ENCODE measurements at regions not wholly inside any gene's neighbourhood (a gene's known extent, or its start where the extent isn't known, plus 50 kb on each side); places are given as distances from the start of the nearest gene placed in this dataset.

DNA sequence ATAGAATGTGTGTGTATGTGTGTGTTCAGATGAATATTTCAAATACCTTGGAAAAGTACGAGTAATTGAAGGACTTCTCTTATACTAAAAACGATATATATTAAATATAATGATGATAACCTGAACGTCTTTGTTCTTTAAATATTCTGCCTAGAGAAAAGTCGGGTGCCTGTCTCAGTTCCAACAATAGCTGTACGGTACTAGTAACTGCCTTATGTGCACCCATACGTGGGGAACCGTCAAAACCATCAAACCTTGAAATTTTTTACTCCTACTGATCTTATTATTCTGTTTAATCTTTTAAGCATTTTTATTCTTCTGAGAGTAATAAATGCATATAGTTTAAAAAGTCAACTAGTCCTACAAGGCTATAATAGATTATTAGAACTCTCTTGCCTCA, 1045.7 kb downstream of the C4orf33 start:
- TF ChIP-seq, protein P1, sequence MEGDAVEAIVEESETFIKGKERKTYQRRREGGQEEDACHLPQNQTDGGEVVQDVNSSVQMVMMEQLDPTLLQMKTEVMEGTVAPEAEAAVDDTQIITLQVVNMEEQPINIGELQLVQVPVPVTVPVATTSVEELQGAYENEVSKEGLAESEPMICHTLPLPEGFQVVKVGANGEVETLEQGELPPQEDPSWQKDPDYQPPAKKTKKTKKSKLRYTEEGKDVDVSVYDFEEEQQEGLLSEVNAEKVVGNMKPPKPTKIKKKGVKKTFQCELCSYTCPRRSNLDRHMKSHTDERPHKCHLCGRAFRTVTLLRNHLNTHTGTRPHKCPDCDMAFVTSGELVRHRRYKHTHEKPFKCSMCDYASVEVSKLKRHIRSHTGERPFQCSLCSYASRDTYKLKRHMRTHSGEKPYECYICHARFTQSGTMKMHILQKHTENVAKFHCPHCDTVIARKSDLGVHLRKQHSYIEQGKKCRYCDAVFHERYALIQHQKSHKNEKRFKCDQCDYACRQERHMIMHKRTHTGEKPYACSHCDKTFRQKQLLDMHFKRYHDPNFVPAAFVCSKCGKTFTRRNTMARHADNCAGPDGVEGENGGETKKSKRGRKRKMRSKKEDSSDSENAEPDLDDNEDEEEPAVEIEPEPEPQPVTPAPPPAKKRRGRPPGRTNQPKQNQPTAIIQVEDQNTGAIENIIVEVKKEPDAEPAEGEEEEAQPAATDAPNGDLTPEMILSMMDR (IDR thresholded peaks at IDR 0.05; ENCODE audit: low read length, missing control alignments) = no peak
- DNase-seq (ENCODE audit: low read depth) = no peak
- H3K4me3 ChIP-seq (replicated peaks; ENCODE audit: low read depth, low read length) = no peak overlapping the region

DNA sequence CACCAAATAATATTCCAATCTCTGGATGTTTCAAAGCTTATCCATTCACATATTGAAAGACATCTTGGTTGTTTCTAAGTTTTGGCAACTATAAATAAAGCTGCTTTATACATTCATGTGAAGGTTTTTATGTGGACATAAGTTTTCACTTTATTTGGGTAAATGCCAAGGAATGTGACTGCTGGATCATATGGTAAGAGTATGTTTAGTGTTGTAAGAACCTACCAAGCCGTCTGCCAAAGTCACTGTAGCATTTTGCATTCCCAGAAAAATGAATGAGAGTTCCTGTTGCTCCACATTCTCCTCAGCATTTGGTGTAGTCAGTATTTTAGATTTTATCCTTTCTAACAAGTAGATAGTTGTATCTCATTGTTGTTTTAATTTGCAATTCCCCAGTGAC, 1047.7 kb downstream of the C4orf33 start:
- TF ChIP-seq, protein P1 (IDR thresholded peaks at IDR 0.05; ENCODE audit: low read length, missing control alignments) = no peak
- H3K4me3 ChIP-seq (replicated peaks; ENCODE audit: low read depth, low read length) = no peak overlapping the region
- peak; percentile 0 for DNase-seq (ENCODE audit: low read depth)

DNA sequence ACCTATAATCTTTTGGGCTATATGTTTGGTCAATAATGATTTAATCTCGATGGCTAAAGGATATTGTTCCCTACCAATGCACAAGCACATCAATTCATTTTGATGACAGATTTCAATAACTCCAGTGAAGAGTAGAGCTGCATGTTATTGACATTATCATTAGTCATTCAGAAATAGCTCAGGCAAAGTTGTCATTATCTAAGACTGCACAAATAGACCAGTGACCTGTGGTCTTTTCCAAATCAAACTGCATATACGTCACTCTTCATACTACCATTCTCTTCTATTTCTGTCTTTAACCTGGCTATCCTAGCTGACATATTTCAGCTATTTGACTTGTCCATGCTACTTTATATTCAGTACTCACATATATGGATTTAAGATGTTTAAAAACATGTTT, 1050.8 kb downstream of the C4orf33 start:
- H3K4me3 ChIP-seq (replicated peaks; ENCODE audit: low read depth, low read length) = no peak overlapping the region
- TF ChIP-seq, protein P1 (IDR thresholded peaks at IDR 0.05; ENCODE audit: low read length, missing control alignments) = no peak
- no peak for DNase-seq (ENCODE audit: low read depth)

DNA sequence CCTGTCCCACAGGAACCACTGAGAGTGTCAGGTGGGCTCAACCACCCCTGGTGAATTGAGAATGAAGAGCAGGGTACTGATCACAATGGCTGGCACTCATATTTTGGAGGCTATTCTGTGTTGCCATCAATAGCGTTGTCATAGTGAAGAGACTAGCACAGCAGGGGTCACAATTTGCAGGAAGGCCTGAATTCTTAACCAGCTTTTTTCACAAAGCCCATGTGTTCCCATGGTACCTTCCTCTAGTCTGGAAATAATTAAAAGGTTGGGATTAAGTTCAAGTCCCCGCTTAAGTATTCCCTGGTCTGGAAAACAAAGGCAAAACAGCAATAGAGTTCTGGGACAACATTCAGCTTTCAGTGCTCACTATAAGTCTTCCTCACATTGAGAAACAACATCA, 1051.7 kb downstream of the C4orf33 start:
- no peak overlapping the region for H3K4me3 ChIP-seq (replicated peaks; ENCODE audit: low read depth, low read length)
- DNase-seq (ENCODE audit: low read depth) = no peak
- TF ChIP-seq, protein P1 (IDR thresholded peaks at IDR 0.05; ENCODE audit: low read length, missing control alignments) = no peak

DNA sequence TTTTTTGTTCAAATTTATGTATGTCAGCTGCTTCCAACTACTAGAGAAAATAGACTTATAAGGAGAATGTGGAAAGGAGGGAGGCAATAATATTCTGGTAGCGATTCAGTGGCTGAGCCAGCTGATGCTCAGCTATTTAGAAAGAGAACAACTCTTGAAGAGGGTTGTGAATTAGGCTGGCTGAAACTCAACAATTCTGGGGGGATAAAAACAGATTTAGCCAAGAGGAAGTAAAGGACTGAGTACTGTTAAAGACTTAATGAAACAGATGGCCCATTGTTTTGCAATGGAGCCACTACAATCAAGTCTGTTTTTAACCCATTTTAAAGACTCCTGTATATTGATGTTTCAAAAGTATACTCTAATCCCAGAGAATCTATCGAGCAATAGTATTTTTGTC, 1058.9 kb downstream of the C4orf33 start:
- no peak for DNase-seq (ENCODE audit: low read depth)
- TF ChIP-seq, protein P1 (IDR thresholded peaks at IDR 0.05; ENCODE audit: low read length, missing control alignments) = no peak
- no peak overlapping the region for H3K4me3 ChIP-seq (replicated peaks; ENCODE audit: low read depth, low read length)

DNA sequence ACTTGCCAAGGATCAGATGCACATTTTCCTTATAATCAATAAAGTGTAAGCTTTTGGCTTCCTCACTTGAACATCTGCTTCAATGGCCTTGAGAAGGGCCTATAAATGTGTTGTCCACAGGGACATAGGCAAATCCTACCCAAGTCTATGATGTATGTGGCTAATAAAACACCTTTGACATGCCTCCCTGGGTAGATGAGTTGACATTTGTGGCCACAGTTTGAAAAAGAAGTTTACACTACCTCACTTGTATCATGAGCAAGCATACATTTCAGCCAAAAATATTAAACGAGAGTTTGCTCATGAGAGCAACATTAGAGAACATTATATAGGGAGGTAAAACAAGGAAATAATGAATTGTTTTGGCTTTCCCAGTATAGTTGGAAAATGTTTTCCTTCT, 1067.7 kb downstream of the C4orf33 start:
- DNase-seq (ENCODE audit: low read depth) = no peak
- H3K4me3 ChIP-seq (replicated peaks; ENCODE audit: low read depth, low read length) = no peak overlapping the region
- TF ChIP-seq, protein P1 (IDR thresholded peaks at IDR 0.05; ENCODE audit: low read length, missing control alignments) = no peak

DNA sequence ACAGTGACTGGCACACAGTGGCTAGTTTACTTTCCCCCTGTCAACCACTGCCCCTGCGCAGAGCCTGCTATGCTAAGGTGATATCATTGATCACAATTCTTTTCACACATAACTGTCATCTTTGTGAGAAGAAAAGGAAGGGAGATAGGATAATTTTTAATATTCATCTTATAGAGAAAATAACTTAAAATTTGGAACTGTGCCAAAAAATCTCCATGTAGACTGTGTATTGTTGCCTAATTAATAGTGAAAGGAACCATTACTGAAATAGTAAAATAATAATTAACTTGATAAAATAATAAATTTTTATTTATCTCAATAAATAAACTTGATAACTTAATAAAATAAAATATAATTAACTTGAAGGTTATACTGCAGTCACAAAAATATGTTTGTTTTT, 1069.4 kb downstream of the C4orf33 start:
- H3K4me3 ChIP-seq (replicated peaks; ENCODE audit: low read depth, low read length) = no peak overlapping the region
- TF ChIP-seq, protein P1 (IDR thresholded peaks at IDR 0.05; ENCODE audit: low read length, missing control alignments) = no peak
- no peak for DNase-seq (ENCODE audit: low read depth)
